ENCODE measurements at regions not wholly inside any gene's neighbourhood (a gene's known extent, or its start where the extent isn't known, plus 50 kb on each side); places are given as distances from the start of the nearest gene placed in this dataset.

DNA sequence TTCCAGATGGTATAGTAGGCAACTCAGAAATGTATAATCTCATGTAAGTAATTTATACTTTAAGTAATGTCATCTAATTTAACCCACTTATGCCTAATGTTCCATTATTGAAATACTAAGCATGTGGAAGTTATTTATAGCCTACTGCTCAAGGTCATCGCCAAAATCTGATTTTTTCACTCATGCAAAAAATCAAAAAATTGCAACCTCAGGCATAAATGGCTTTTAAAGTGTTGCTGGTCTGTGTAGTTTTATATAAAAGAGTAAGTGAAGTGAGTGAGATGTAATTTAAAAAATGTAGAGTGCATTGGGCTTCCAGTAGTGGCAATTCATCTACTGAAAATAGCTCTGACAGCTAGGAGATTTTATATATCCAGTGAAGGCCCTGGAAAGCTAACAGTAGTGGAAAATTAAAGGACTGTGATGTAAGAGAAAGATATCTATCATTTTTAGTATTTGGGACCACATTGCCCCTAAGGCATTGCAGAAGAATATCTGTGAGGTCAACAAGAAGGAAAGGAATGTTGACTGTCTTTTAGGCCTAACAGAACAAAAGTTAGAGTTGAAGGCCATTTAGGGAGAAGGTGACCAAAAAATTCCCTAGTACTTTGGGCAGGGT lies 624.5 kb upstream of the CHORDC1 start:
- DNase-seq (ENCODE audit: low read depth): no peak
- TF ChIP-seq CTCF (IDR thresholded peaks at IDR 0.05; ENCODE audit: low read depth, low read length, missing control alignments): no peak
- H3K4me3 ChIP-seq (ENCODE audit: low read depth, low read length): no peak overlapping the region

- no peak for DNase-seq (ENCODE audit: low read depth)
- no peak for TF ChIP-seq CTCF (IDR thresholded peaks at IDR 0.05; ENCODE audit: low read depth, low read length, missing control alignments)
- H3K4me3 ChIP-seq (ENCODE audit: low read depth, low read length): no peak overlapping the region
Observed at GRCh38 chr11:90846628-90847027, 623.8 kb upstream of the CHORDC1 start.

DNA sequence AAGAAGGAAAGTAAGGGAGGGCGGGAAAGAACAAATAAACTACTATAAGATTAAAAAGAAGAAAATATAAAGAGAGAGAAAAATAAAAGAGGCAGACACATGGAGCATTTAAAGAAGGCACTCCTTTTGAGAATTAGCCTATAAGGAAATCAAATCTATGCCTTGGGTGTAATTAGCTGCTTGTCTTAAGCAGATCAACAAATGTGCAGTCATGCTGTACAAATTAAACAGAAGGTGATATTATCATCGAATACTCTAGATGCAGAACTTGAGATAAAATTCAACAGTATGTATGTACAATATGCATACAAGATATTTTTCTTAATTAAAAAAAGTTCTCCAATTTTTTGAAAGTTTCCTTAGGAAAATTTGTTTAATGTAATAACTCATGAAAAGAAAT lies 623.0 kb upstream of the CHORDC1 start:
- H3K4me3 ChIP-seq (ENCODE audit: low read depth, low read length): no peak overlapping the region
- no peak for TF ChIP-seq CTCF (IDR thresholded peaks at IDR 0.05; ENCODE audit: low read depth, low read length, missing control alignments)
- DNase-seq (ENCODE audit: low read depth): no peak

GRCh38 chr11:90845126-90845525 lies 622.3 kb upstream of the CHORDC1 start:
- no peak for TF ChIP-seq CTCF (IDR thresholded peaks at IDR 0.05; ENCODE audit: low read depth, low read length, missing control alignments)
- H3K4me3 ChIP-seq (ENCODE audit: low read depth, low read length): no peak overlapping the region
- no peak for DNase-seq (ENCODE audit: low read depth)

- no peak for DNase-seq (ENCODE audit: low read depth)
- no peak overlapping the region for H3K4me3 ChIP-seq (ENCODE audit: low read depth, low read length)
- no peak for TF ChIP-seq CTCF (IDR thresholded peaks at IDR 0.05; ENCODE audit: low read depth, low read length, missing control alignments)
Observed at GRCh38 chr11:90844041-90844440, 621.2 kb upstream of the CHORDC1 start.

GRCh38 chr11:90842681-90843080 lies 619.8 kb upstream of the CHORDC1 start:
- H3K4me3 ChIP-seq (ENCODE audit: low read depth, low read length): no peak overlapping the region
- no peak for DNase-seq (ENCODE audit: low read depth)
- TF ChIP-seq CTCF (IDR thresholded peaks at IDR 0.05; ENCODE audit: low read depth, low read length, missing control alignments): no peak

- no peak for TF ChIP-seq CTCF (IDR thresholded peaks at IDR 0.05; ENCODE audit: low read depth, low read length, missing control alignments)
- no peak overlapping the region for H3K4me3 ChIP-seq (ENCODE audit: low read depth, low read length)
- no peak for DNase-seq (ENCODE audit: low read depth)
Observed at GRCh38 chr11:90840071-90840470, 617.2 kb upstream of the CHORDC1 start.
